OCI-LY1 (cell line): ENCODE measurements at regions not wholly inside any gene's neighbourhood (a gene's known extent, or its start where the extent isn't known, plus 50 kb on each side); places are given as distances from the start of the nearest gene placed in this dataset.

Experiments
- H2AFZ ChIP-seq: fragments of 200-600 bp; sonication (generic), shearing (Covaris generic); 2 replicates; pipeline ENCODE4 v1.6.0; 2014; ENCODE audit warnings: antibody characterized with exemption, mild to moderate bottlenecking, low read length
- H3F3A ChIP-seq: fragments of 200-600 bp; sonication (generic), shearing (Covaris generic); 2 replicates; pipeline ENCODE4 v1.6.0; 2014; ENCODE audit warnings: mild to moderate bottlenecking, antibody characterized with exemption, low read length, moderate library complexity; ENCODE audit not compliant: insufficient read depth
- H3K27ac ChIP-seq: fragments of 200-600 bp; sonication (generic); 2 replicates; pipeline ENCODE4 v1.5.1; 2014; ENCODE audit warnings: low read length, mixed run types, mild to moderate bottlenecking, low read depth; ENCODE audit not compliant: poor library complexity, severe bottlenecking
- H3K27me3 ChIP-seq: fragments of 200-600 bp; sonication (generic); 2 replicates; pipeline ENCODE4 v1.6.0; 2014; ENCODE audit warnings: antibody characterized with exemption, mild to moderate bottlenecking, low read length, moderate library complexity; ENCODE audit not compliant: insufficient read depth
- H3K36me3 ChIP-seq: fragments of 200-600 bp; sonication (generic); 2 replicates; pipeline ENCODE4 v1.6.1; 2014; ENCODE audit warnings: mild to moderate bottlenecking, antibody characterized with exemption, low read length, moderate library complexity, mixed read lengths; ENCODE audit not compliant: insufficient read depth
- H3K4me1 ChIP-seq: fragments of 200-600 bp; sonication (generic); 2 replicates; pipeline ENCODE4 v1.5.1; 2014; ENCODE audit warnings: mild to moderate bottlenecking, low read length, moderate library complexity; ENCODE audit not compliant: insufficient read depth, severe bottlenecking
- H3K4me2 ChIP-seq: fragments of 200-600 bp; sonication (generic), shearing (Covaris generic); 2 replicates; pipeline ENCODE4 v1.6.1; 2014; ENCODE audit warnings: low read length
- H3K4me3 ChIP-seq: fragments of 200-600 bp; sonication (generic); 2 replicates; pipeline ENCODE4 v1.5.1; 2014; ENCODE audit warnings: low read length, low read depth, mild to moderate bottlenecking, mixed read lengths; ENCODE audit not compliant: poor library complexity, severe bottlenecking
- H3K79me2 ChIP-seq: fragments of 200-600 bp; shearing (Covaris generic); 2 replicates; pipeline ENCODE4 v1.6.1; 2016; ENCODE audit warnings: mixed run types, low read length, mixed read lengths; ENCODE audit not compliant: insufficient read depth
- H3K9ac ChIP-seq: fragments of 200-600 bp; sonication (generic), shearing (Covaris generic); 2 replicates; pipeline ENCODE4 v1.6.1; 2014; ENCODE audit warnings: mild to moderate bottlenecking, low read length, mixed read lengths
- H3K9me2 ChIP-seq: fragments of 200-600 bp; sonication (generic), shearing (Covaris generic); 2 replicates; pipeline ENCODE4 v1.6.1; 2014; ENCODE audit warnings: low read depth, mild to moderate bottlenecking, low read length, mixed read lengths
- H3K9me3 ChIP-seq: fragments of 200-600 bp; shearing (Covaris generic); 2 replicates; pipeline ENCODE4 v1.6.1; 2014; ENCODE audit warnings: low read length, mixed read lengths
- H4K20me1 ChIP-seq: fragments of 200-600 bp; sonication (generic), shearing (Covaris generic); 2 replicates; pipeline ENCODE4 v1.6.0; 2016; ENCODE audit warnings: mild to moderate bottlenecking, low read length; ENCODE audit not compliant: insufficient read depth
- CTCF ChIP-seq: fragments of 200-600 bp; sonication (generic), shearing (Covaris generic); IDR thresholded peaks from 2 replicates; pipeline ENCODE4 v1.5.1; 2017; ENCODE audit warnings: mild to moderate bottlenecking, antibody characterized with exemption, low read length, moderate library complexity, mixed read lengths
- EZH2 ChIP-seq: fragments of 200-600 bp; sonication (generic), shearing (Covaris generic); IDR thresholded peaks from 2 replicates; pipeline ENCODE4 v1.8.0; 2017; ENCODE audit warnings: borderline replicate concordance, mixed run types, mild to moderate bottlenecking, antibody characterized with exemption, low read length, moderate library complexity, mixed read lengths

DNA sequence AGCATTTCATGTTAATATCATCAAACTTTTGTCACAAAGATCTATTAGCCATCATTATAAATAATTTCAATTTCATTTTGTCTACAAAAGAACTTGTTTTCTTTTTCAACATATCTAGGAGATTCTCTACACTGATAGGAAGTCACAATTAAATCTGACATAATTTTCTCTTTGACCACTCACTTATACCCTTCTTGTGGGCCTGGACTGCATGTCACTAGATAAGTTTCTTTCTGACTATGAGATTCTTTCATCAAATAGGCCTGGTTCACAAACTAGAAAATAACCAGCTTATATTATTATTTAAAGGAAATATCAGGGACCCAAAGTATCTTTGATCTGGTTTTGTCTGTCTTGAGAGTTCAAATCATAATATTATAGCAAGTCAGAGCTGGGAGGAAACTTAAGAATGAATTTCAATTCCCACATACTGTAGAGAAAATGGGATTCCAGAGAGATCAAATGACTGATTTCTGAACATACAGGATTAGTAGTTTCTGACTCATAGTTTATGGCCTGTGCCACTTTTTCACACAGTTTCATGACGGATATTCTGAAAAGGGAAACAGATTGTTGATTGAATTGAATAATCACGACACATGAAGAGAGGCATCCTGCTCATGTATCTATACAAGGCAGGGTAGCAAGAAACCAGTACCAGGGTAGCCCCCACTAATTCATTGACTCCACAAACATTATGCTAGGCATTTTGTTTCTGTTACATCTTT, 355.8 kb downstream of the GPATCH2 start:
- Histone ChIP-seq H3K27ac (no peak overlapping the region), H3K9ac (no peak overlapping the region), H3K4me2 (no peak overlapping the region), H3F3A (no peaks in the 10 kb centered on the region), H3K9me3 (no peaks in the 10 kb centered on the region), H3K9me2 (no peaks in the 10 kb centered on the region), H3K36me3 (no peaks in the 10 kb centered on the region), H3K27me3 (no peaks in the 10 kb centered on the region), H2AFZ (no peak overlapping the region), H3K79me2 (no peaks in the 10 kb centered on the region), H3K4me3 (no peak overlapping the region), H3K4me1 (no peaks in the 10 kb centered on the region), H4K20me1 (no peaks in the 10 kb centered on the region)
- no peak for TF ChIP-seq CTCF
- TF ChIP-seq EZH2, result no peak

GRCh38 chr1:217274416-217274815, 356.5 kb downstream of the GPATCH2 start:
- H3K4me2 ChIP-seq, result no peak overlapping the region
- H3K27me3 ChIP-seq, result no peaks in the 10 kb centered on the region
- H3K9me3 ChIP-seq, result no peaks in the 10 kb centered on the region
- H3K79me2 ChIP-seq, result no peaks in the 10 kb centered on the region
- H3K27ac ChIP-seq, result no peak overlapping the region
- no peaks in the 10 kb centered on the region for H3K9me2 ChIP-seq
- no peak overlapping the region for H2AFZ ChIP-seq
- H3K36me3 ChIP-seq, result no peaks in the 10 kb centered on the region
- H3K9ac ChIP-seq, result no peak overlapping the region
- H4K20me1 ChIP-seq, result no peaks in the 10 kb centered on the region
- H3K4me1 ChIP-seq, result no peaks in the 10 kb centered on the region
- TF ChIP-seq EZH2 (no peak), CTCF (no peak)
- no peak overlapping the region for H3K4me3 ChIP-seq
- H3F3A ChIP-seq, result no peaks in the 10 kb centered on the region

GRCh38 chr1:217273866-217274265, 357.0 kb downstream of the GPATCH2 start:
- no peak overlapping the region for H3K9ac ChIP-seq
- no peaks in the 10 kb centered on the region for H3K36me3 ChIP-seq
- H3K27me3 ChIP-seq, result no peaks in the 10 kb centered on the region
- no peaks in the 10 kb centered on the region for H4K20me1 ChIP-seq
- TF ChIP-seq CTCF (no peak), EZH2 (no peak)
- H3K9me3 ChIP-seq, result no peaks in the 10 kb centered on the region
- no peaks in the 10 kb centered on the region for H3K79me2 ChIP-seq
- H3K4me3 ChIP-seq, result no peak overlapping the region
- no peaks in the 10 kb centered on the region for H3K9me2 ChIP-seq
- H3K27ac ChIP-seq, result no peak overlapping the region
- no peak overlapping the region for H2AFZ ChIP-seq
- no peaks in the 10 kb centered on the region for H3K4me1 ChIP-seq
- H3F3A ChIP-seq, result no peaks in the 10 kb centered on the region
- no peak overlapping the region for H3K4me2 ChIP-seq
